ENCODE measurements at regions not wholly inside any gene's neighbourhood (a gene's known extent, or its start where the extent isn't known, plus 50 kb on each side); places are given as distances from the start of the nearest gene placed in this dataset.

- ChIA-PET CTCF (no interaction called here), POLR2A (no interaction called here)
- H4K20me1 ChIP-seq (ENCODE audit: control insufficient read depth, insufficient read depth, low read length, poor library complexity, severe bottlenecking) = no peaks in the 10 kb centered on the region
- Mint-ChIP-seq H3K9me3 (ENCODE audit: insufficient read depth) (no peaks in the 10 kb centered on the region), H3K27ac (no peak overlapping the region), H3K4me1 (no peaks in the 10 kb centered on the region), H3K27me3 (no peaks in the 10 kb centered on the region), H3K4me3 (no peak overlapping the region)
- DNase-seq = no peak
- H3K36me3 ChIP-seq (replicated peaks in 1 of 2; ENCODE audit: control extremely low read depth in 1 of 2, control insufficient read depth in 1 of 2, extremely low read depth in 1 of 2, insufficient read depth in 2 of 2, low read length in 1 of 2) = no peaks in the 10 kb centered on the region
- H3K79me2 ChIP-seq (ENCODE audit: control insufficient read depth, insufficient read depth, low read length) = no peaks in the 10 kb centered on the region
- H3K4me2 ChIP-seq (replicated peaks; ENCODE audit: low read depth, low read length, poor library complexity, severe bottlenecking) = no peak overlapping the region
- no peak overlapping the region for H3K4me3 ChIP-seq (ENCODE audit: control extremely low read depth in 1 of 5, extremely low read depth in 1 of 5, insufficient read depth in 1 of 5, low read depth in 2 of 5, low read length in 4 of 5)
- intact Hi-C loops (cut with micrococcal nuclease) = no loop called here
- H3K9ac ChIP-seq (ENCODE audit: low read length) = no peak overlapping the region
- no peak overlapping the region for H3K27ac ChIP-seq (ENCODE audit: low read length in 2 of 2)
- H3K4me1 ChIP-seq (ENCODE audit: control insufficient read depth in 2 of 2, insufficient read depth in 2 of 2, low read length in 2 of 2) = no peaks in the 10 kb centered on the region
- WGBS (ENCODE audit: insufficient coverage) = 92% methylated on average over 16 of the region's 16 CpGs
- H3K27me3 ChIP-seq (replicated peaks in 1 of 4; ENCODE audit: control extremely low read depth in 1 of 4, control insufficient read depth in 3 of 4, insufficient read depth in 4 of 4, low read length in 3 of 4) = no peaks in the 10 kb centered on the region
- peaks cover 0 to 4% (median 0%) of the 10 kb centered on the region in 3 donors for H3K9me3 ChIP-seq (ENCODE audit: control extremely low read depth in 1 of 3, control insufficient read depth in 2 of 3, insufficient read depth in 1 of 3, low read length in 2 of 3)
- no peak for TF ChIP-seq CTCF (IDR thresholded peaks at IDR 0.05)
- no peak for TF ChIP-seq EZH2 (IDR thresholded peaks at IDR 0.05; ENCODE audit: borderline replicate concordance, insufficient read depth, low read depth, low read length, poor library complexity, severe bottlenecking)
- ATAC-seq (ENCODE audit: low read depth) = no peak
- H2AFZ ChIP-seq (ENCODE audit: insufficient read depth, low read depth, low read length, poor library complexity, severe bottlenecking) = no peak overlapping the region
Measured at GRCh38 chr10:132115732-132116131, 50.0 kb downstream of the JAKMIP3 start.

- Mint-ChIP-seq H3K4me1 (no peaks in the 10 kb centered on the region), H3K27ac (no peak overlapping the region), H3K9me3 (ENCODE audit: insufficient read depth) (no peaks in the 10 kb centered on the region), H3K4me3 (no peak overlapping the region), H3K27me3 (no peaks in the 10 kb centered on the region)
- TF ChIP-seq CTCF (IDR thresholded peaks at IDR 0.05) (no peak), EZH2 (IDR thresholded peaks at IDR 0.05; ENCODE audit: borderline replicate concordance, insufficient read depth, low read depth, low read length, poor library complexity, severe bottlenecking) (no peak)
- Histone ChIP-seq H2AFZ (ENCODE audit: insufficient read depth, low read depth, low read length, poor library complexity, severe bottlenecking) (no peak overlapping the region), H3K27ac (ENCODE audit: low read length in 2 of 2) (no peak overlapping the region), H3K9ac (ENCODE audit: low read length) (no peak overlapping the region), H3K9me3 (ENCODE audit: control extremely low read depth in 1 of 3, control insufficient read depth in 2 of 3, insufficient read depth in 1 of 3, low read length in 2 of 3) (peaks cover 0 to 8% (median 0%) of the 10 kb centered on the region in 3 donors), H3K36me3 (replicated peaks in 1 of 2; ENCODE audit: control extremely low read depth in 1 of 2, control insufficient read depth in 1 of 2, extremely low read depth in 1 of 2, insufficient read depth in 2 of 2, low read length in 1 of 2) (no peaks in the 10 kb centered on the region), H3K27me3 (replicated peaks in 1 of 4; ENCODE audit: control extremely low read depth in 1 of 4, control insufficient read depth in 3 of 4, insufficient read depth in 4 of 4, low read length in 3 of 4) (no peaks in the 10 kb centered on the region), H3K79me2 (ENCODE audit: control insufficient read depth, insufficient read depth, low read length) (no peaks in the 10 kb centered on the region), H3K4me2 (replicated peaks; ENCODE audit: low read depth, low read length, poor library complexity, severe bottlenecking) (no peak overlapping the region), H4K20me1 (ENCODE audit: control insufficient read depth, insufficient read depth, low read length, poor library complexity, severe bottlenecking) (no peaks in the 10 kb centered on the region), H3K4me3 (ENCODE audit: control extremely low read depth in 1 of 5, extremely low read depth in 1 of 5, insufficient read depth in 1 of 5, low read depth in 2 of 5, low read length in 4 of 5) (no peak overlapping the region), H3K4me1 (ENCODE audit: control insufficient read depth in 2 of 2, insufficient read depth in 2 of 2, low read length in 2 of 2) (no peaks in the 10 kb centered on the region)
- DNase-seq = no peak
- 96% methylated on average over 23 of the region's 23 CpGs for WGBS (ENCODE audit: insufficient coverage)
- POLR2A ChIA-PET = no interaction called here
- CTCF ChIA-PET = no interaction called here
- intact Hi-C loops (cut with micrococcal nuclease) = no loop called here
- ATAC-seq (ENCODE audit: low read depth) = no peak
Measured at GRCh38 chr10:132117146-132117545, 51.4 kb downstream of the JAKMIP3 start.

Data from B cell (primary cell).